CD8-positive, alpha-beta memory T cell (primary cell): ENCODE measurements at regions not wholly inside any gene's neighbourhood (a gene's known extent, or its start where the extent isn't known, plus 50 kb on each side); places are given as distances from the start of the nearest gene placed in this dataset.

ENCODE experiments used
- CTCF ChIA-PET: fragments of 350-600 bp; sonication (Branson Sonifier 250); formaldehyde crosslinking; loops from one replicate; lab custom pipeline; 2021; ENCODE audit warnings: antibody characterized with exemption; lab: Charles Lee
- POLR2A ChIA-PET: fragments of 350-600 bp; sonication (Branson Sonifier 250); formaldehyde crosslinking; loops from one replicate; lab custom pipeline; 2021; ENCODE audit warnings: antibody characterized with exemption; lab: Charles Lee
- DNase-seq, 5 donors: peaks; one replicate each; pipeline versions ENCODE4 v3.0.0 to v3.0.0-alpha.2; 2020 to 2022; ENCODE audit warnings: mixed read lengths in 1 of 5
- H3K27ac ChIP-seq: one replicate; pipeline ENCODE4 v1.7.0; 2013; ENCODE audit warnings: low read depth, mild to moderate bottlenecking, low read length, moderate library complexity
- H3K27me3 ChIP-seq: 2 replicates; pipeline ENCODE4 v1.7.0; 2013; ENCODE audit warnings: low read length, mild to moderate bottlenecking; ENCODE audit not compliant: insufficient read depth, poor library complexity, severe bottlenecking
- H3K36me3 ChIP-seq: 2 replicates; pipeline ENCODE4 v1.7.0; 2013; ENCODE audit warnings: mild to moderate bottlenecking, low read length, moderate library complexity; ENCODE audit not compliant: insufficient read depth
- H3K4me1 ChIP-seq: 2 replicates; pipeline ENCODE4 v1.7.0; 2013; ENCODE audit warnings: mild to moderate bottlenecking, low read length, moderate library complexity; ENCODE audit not compliant: insufficient read depth
- H3K4me3 ChIP-seq: 2 replicates; pipeline ENCODE4 v1.7.0; 2013; ENCODE audit warnings: mild to moderate bottlenecking, low read length
- H3K9me3 ChIP-seq: 2 replicates; pipeline ENCODE4 v1.7.0; 2013; ENCODE audit warnings: mild to moderate bottlenecking, low read length
- H3K27ac Mint-ChIP-seq, 8 donors: one replicate each; pipeline ENCODE4 v1.8.0; 2020 to 2021; ENCODE audit warnings: mixed read lengths in 8 of 8, mild to moderate bottlenecking in 6 of 8, inconsistent platforms in 3 of 8, moderate library complexity in 3 of 8
- H3K27me3 Mint-ChIP-seq, 2 donors: one replicate each; pipeline ENCODE4 v1.8.0; 2020 to 2021; ENCODE audit warnings: mixed read lengths in 2 of 2, mild to moderate bottlenecking in 1 of 2, moderate library complexity in 1 of 2
- H3K36me3 Mint-ChIP-seq, 3 donors: one replicate each; pipeline ENCODE4 v1.8.0; 2020 to 2021; ENCODE audit warnings: mixed read lengths in 3 of 3, inconsistent platforms in 1 of 3, mild to moderate bottlenecking in 1 of 3
- H3K4me1 Mint-ChIP-seq, 3 donors: one replicate each; pipeline ENCODE4 v1.8.0; 2020 to 2021; ENCODE audit warnings: mixed read lengths in 3 of 3, inconsistent platforms in 1 of 3, mild to moderate bottlenecking in 1 of 3
- H3K4me3 Mint-ChIP-seq, 7 donors: one replicate each; pipeline ENCODE4 v1.8.0; 2020 to 2021; ENCODE audit warnings: mixed read lengths in 7 of 7, mild to moderate bottlenecking in 6 of 7, moderate library complexity in 4 of 7, inconsistent platforms in 2 of 7
- H3K9me3 Mint-ChIP-seq, 5 donors: one replicate each; pipeline ENCODE4 v1.8.0; 2020 to 2022; ENCODE audit warnings: mixed read lengths in 5 of 5, mild to moderate bottlenecking in 3 of 5, moderate library complexity in 2 of 5, inconsistent platforms in 1 of 5

DNA sequence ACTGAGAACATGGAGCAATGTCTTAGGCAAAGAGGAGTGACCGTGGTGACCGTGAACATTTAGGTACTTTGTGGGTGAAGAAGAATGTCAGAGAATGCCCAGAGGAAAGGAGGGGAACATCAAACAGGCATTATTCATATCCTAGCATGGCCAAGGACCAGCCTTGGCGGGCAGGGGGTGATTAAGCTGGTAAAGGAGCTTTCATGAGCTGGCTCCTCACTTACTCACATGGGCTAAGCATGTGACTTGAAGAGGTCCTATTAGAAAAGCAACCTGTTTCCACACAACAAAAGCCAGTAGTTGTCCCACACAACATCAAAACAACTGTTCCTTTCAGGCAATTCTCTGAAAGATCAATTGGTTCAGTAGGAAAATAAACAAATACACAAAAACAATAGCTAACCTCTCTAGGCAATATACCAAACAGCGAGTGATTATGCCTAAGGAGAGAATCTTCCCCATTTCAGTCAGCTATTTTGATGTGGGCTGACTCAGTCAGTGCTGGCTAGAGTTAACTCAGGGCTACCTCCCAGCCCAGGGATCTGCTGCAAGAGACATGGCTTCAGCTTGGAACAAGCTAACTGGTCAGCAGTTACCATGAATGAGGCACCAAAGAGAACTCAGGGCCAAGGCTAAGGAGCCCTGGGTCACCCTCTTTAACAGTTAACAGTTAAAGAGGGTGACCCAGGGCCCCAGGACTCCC is 283.5 kb downstream of the ARHGAP12 start:
- CTCF ChIA-PET = no interaction called here
- Histone ChIP-seq H3K27ac (no peak overlapping the region), H3K4me3 (no peak overlapping the region), H3K4me1 (no peaks in the 10 kb centered on the region), H3K27me3 (no peaks in the 10 kb centered on the region), H3K9me3 (no peaks in the 10 kb centered on the region), H3K36me3 (no peaks in the 10 kb centered on the region)
- Mint-ChIP-seq H3K27me3 (peaks cover 13 to 45% of the 10 kb centered on the region in 2 donors), H3K4me1 (no peaks in the 10 kb centered on the region), H3K36me3 (no peaks in the 10 kb centered on the region), H3K27ac (no peak overlapping the region), H3K9me3 (no peaks in the 10 kb centered on the region), H3K4me3 (no peak overlapping the region)
- POLR2A ChIA-PET = no interaction called here
- no peak for DNase-seq

GRCh38 chr10:31642281-31642680 is 286.4 kb downstream of the ARHGAP12 start:
- no peak overlapping the region for H3K4me3 Mint-ChIP-seq
- POLR2A ChIA-PET = no interaction called here
- CTCF ChIA-PET = no interaction called here
- Histone ChIP-seq H3K4me1 (no peaks in the 10 kb centered on the region), H3K27me3 (no peaks in the 10 kb centered on the region), H3K4me3 (no peak overlapping the region), H3K9me3 (no peaks in the 10 kb centered on the region), H3K36me3 (no peaks in the 10 kb centered on the region), H3K27ac (no peak overlapping the region)
- H3K27me3 Mint-ChIP-seq = peaks cover 13 to 33% of the 10 kb centered on the region in 2 donors
- DNase-seq = no peak
- no peak overlapping the region for H3K27ac Mint-ChIP-seq
- H3K4me1 Mint-ChIP-seq = no peaks in the 10 kb centered on the region
- H3K36me3 Mint-ChIP-seq = no peaks in the 10 kb centered on the region
- peaks cover 0 to 11% (median 7%) of the 10 kb centered on the region in 5 donors for H3K9me3 Mint-ChIP-seq

DNA sequence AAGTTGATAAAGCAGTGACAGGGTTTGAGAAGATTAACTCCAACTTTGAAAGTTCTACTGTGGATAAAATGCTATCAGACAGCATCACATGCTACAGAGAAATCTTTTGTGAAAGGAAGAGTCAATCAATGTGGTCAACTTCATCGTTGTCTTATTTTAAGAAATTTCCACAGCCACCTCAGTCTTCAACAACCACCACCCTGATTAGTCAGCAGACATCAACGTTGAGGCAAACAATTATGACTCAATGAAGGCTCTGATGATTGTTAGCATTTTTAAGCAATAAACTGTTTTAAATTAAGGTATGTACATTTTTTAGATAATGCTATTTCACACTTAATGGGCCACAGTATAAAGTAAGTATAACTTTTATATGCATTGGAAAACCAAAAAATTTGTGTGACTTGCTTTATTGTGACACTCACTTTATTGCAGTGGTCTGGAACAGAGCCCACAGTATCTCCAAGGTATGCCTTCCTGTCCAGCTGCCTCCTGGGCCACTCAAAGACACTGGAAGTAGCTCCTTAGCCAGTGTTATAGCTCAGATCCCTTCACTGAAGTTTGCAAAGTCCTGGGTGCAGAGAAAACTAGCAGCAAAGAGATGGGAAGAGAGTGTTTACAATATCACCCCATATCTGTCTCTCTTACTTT is 293.1 kb downstream of the ARHGAP12 start:
- H3K9me3 Mint-ChIP-seq = peaks cover 0 to 11% (median 7%) of the 10 kb centered on the region in 5 donors
- Histone ChIP-seq H3K4me1 (no peaks in the 10 kb centered on the region), H3K36me3 (no peaks in the 10 kb centered on the region), H3K4me3 (no peak overlapping the region), H3K27ac (no peak overlapping the region), H3K27me3 (no peaks in the 10 kb centered on the region), H3K9me3 (no peaks in the 10 kb centered on the region)
- H3K27ac Mint-ChIP-seq = no peak overlapping the region
- no peak overlapping the region for H3K4me3 Mint-ChIP-seq
- no peaks in the 10 kb centered on the region for H3K4me1 Mint-ChIP-seq
- DNase-seq = no peak
- no peaks in the 10 kb centered on the region for H3K36me3 Mint-ChIP-seq
- H3K27me3 Mint-ChIP-seq = peaks cover 9 to 13% of the 10 kb centered on the region in 2 donors
- ChIA-PET CTCF (no interaction called here), POLR2A (no interaction called here)

DNA sequence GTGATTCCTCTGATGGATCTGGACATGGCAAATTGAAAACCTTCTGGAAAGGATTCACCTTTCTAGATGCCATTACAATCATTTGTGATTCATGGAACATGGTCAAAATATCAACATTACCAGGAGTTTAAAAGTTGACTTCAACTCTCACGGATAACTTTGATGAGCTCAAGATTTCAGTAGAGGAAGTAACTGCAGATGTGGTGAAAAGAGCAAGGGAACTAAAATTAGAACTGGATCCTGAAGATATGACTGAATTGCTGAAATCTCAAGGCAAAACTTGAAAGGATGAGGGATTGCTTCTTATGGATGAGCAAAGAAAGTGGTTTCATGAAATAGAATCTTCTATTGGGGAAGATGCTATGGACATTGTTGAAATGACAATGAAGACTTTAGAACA is 293.6 kb downstream of the ARHGAP12 start:
- ChIA-PET CTCF (no interaction called here), POLR2A (no interaction called here)
- H3K9me3 ChIP-seq = no peaks in the 10 kb centered on the region

DNA sequence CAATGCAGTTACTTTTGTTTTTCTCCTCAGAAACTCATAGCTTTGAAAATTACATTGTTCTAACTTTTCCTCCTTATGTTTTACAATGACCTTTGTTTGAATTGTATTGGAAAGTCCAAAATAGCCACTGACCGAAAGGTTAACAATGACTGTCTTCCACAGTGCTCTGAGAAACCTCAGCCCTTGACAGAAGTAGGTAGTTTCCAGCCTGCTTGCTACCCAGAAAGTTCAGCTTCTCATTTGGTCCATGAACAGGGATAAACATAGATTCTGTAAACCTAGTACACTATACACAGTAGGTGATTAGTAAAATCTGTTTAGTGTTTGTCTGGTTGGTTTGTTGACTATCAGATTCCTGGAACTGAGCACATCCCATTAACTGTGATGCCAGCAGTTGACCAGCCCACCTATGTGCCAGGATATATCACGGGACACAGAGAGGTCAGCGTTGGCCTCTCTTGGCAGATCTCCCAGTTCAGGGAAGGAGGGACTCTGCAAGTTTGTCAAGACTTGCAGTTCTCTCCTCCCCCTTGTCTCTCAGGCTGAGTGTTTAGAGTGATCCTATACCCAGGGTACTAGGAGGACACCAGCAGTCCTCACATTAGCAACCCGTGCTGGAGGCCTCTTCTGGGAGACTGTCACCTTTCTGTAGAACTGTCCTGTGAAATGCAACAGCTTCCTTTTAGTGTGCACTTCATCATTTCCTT is 297.6 kb downstream of the ARHGAP12 start:
- no peaks in the 10 kb centered on the region for H3K36me3 ChIP-seq
- no peaks in the 10 kb centered on the region for H3K27me3 ChIP-seq
- no peaks in the 10 kb centered on the region for H3K4me1 ChIP-seq
- peaks cover 6 to 21% of the 10 kb centered on the region in 2 donors for H3K27me3 Mint-ChIP-seq
- no peaks in the 10 kb centered on the region for H3K4me1 Mint-ChIP-seq
- ChIA-PET POLR2A (no interaction called here), CTCF (no interaction called here)
- peaks cover 0 to 4% (median 2%) of the 10 kb centered on the region in 3 donors for H3K36me3 Mint-ChIP-seq
- no peak overlapping the region for H3K27ac Mint-ChIP-seq
- H3K27ac ChIP-seq = no peak overlapping the region
- no peaks in the 10 kb centered on the region for H3K9me3 ChIP-seq
- DNase-seq = no peak
- peaks cover 7 to 12% (median 11%) of the 10 kb centered on the region in 5 donors for H3K9me3 Mint-ChIP-seq
- H3K4me3 Mint-ChIP-seq = no peak overlapping the region
- H3K4me3 ChIP-seq = no peak overlapping the region

More for the DNA sequence above, 293.6 kb downstream of the ARHGAP12 start:
- no peaks in the 10 kb centered on the region for H3K36me3 ChIP-seq
- no peaks in the 10 kb centered on the region for H3K27me3 ChIP-seq
- Mint-ChIP-seq H3K4me3 (no peak overlapping the region), H3K36me3 (no peaks in the 10 kb centered on the region), H3K27me3 (peaks cover 10 to 17% of the 10 kb centered on the region in 2 donors), H3K9me3 (peaks cover 0 to 11% (median 7%) of the 10 kb centered on the region in 5 donors), H3K4me1 (no peaks in the 10 kb centered on the region), H3K27ac (no peak overlapping the region)
- no peak overlapping the region for H3K4me3 ChIP-seq
- no peaks in the 10 kb centered on the region for H3K4me1 ChIP-seq
- no peak overlapping the region for H3K27ac ChIP-seq
- no peak for DNase-seq

GRCh38 chr10:31625566-31625965 is 303.1 kb downstream of the ARHGAP12 start:
- ChIA-PET CTCF (no interaction called here), POLR2A (no interaction called here)
- H3K27me3 ChIP-seq = no peaks in the 10 kb centered on the region
- H3K27ac Mint-ChIP-seq = no peak overlapping the region
- no peaks in the 10 kb centered on the region for H3K36me3 ChIP-seq
- H3K36me3 Mint-ChIP-seq = peaks cover 0 to 4% (median 3%) of the 10 kb centered on the region in 3 donors
- no peak for DNase-seq
- H3K27me3 Mint-ChIP-seq = peaks cover 9 to 14% of the 10 kb centered on the region in 2 donors
- H3K4me1 Mint-ChIP-seq = no peaks in the 10 kb centered on the region
- H3K4me3 ChIP-seq = no peak overlapping the region
- no peaks in the 10 kb centered on the region for H3K9me3 ChIP-seq
- H3K4me1 ChIP-seq = no peaks in the 10 kb centered on the region
- H3K9me3 Mint-ChIP-seq = peaks cover 14 to 19% (median 18%) of the 10 kb centered on the region in 5 donors
- no peak overlapping the region for H3K4me3 Mint-ChIP-seq
- no peak overlapping the region for H3K27ac ChIP-seq

DNA sequence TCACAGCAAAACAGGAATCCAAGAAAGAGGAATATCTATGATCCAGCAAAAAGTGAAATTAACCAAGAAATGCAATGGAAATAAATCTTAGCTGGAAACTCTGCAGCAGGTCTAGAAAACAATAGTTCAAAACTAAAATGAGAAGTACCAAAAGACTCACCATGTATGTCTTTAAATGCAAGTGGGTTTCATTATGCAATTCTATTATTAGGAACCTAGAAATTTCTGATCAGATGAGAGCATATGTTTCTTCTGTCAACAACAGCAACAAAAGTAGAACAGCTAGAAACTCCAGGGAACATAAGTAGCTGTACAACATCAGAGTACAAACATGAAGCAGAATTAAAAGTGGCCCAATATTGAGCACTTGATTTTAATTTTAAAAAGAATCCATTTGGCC is 304.0 kb downstream of the ARHGAP12 start:
- Histone ChIP-seq H3K36me3 (no peaks in the 10 kb centered on the region), H3K27me3 (no peaks in the 10 kb centered on the region), H3K9me3 (no peaks in the 10 kb centered on the region), H3K4me3 (no peak overlapping the region), H3K4me1 (no peaks in the 10 kb centered on the region), H3K27ac (no peak overlapping the region)
- H3K4me3 Mint-ChIP-seq = no peak overlapping the region
- POLR2A ChIA-PET = no interaction called here
- CTCF ChIA-PET = no interaction called here
- no peak for DNase-seq
- H3K9me3 Mint-ChIP-seq = peaks cover 14 to 19% (median 18%) of the 10 kb centered on the region in 5 donors
- H3K27me3 Mint-ChIP-seq = peaks cover 10 to 14% of the 10 kb centered on the region in 2 donors
- no peak overlapping the region for H3K27ac Mint-ChIP-seq
- no peaks in the 10 kb centered on the region for H3K4me1 Mint-ChIP-seq
- peaks cover 0 to 4% (median 3%) of the 10 kb centered on the region in 3 donors for H3K36me3 Mint-ChIP-seq

- H3K9me3 ChIP-seq = no peaks in the 10 kb centered on the region
- DNase-seq = no peak
- Mint-ChIP-seq H3K4me3 (no peak overlapping the region), H3K9me3 (peaks cover 14 to 19% (median 18%) of the 10 kb centered on the region in 5 donors), H3K36me3 (peaks cover 0 to 4% (median 2%) of the 10 kb centered on the region in 3 donors), H3K27me3 (peaks cover 10 to 14% of the 10 kb centered on the region in 2 donors), H3K27ac (no peak overlapping the region), H3K4me1 (no peaks in the 10 kb centered on the region)
- no peaks in the 10 kb centered on the region for H3K36me3 ChIP-seq
- no peaks in the 10 kb centered on the region for H3K4me1 ChIP-seq
- no peaks in the 10 kb centered on the region for H3K27me3 ChIP-seq
- H3K4me3 ChIP-seq = no peak overlapping the region
- ChIA-PET CTCF (no interaction called here), POLR2A (no interaction called here)
- no peak overlapping the region for H3K27ac ChIP-seq
Measured at GRCh38 chr10:31623947-31624346, 304.7 kb downstream of the ARHGAP12 start.
